Naive thymus-derived CD8-positive, alpha-beta T cell (primary cell): ENCODE measurements at regions not wholly inside any gene's neighbourhood (a gene's known extent, or its start where the extent isn't known, plus 50 kb on each side); places are given as distances from the start of the nearest gene placed in this dataset.
A peak's percentile ranks its signal among the peaks of the same experiment; 100 is the strongest.
"Not testable (repeated sequence)": the region's sequence is repeated elsewhere in the genome, so short reads cannot be mapped to it uniquely, and the experiment has no call there.

Source experiments
- ATAC-seq, 2 donors: fragments of 150-1000 bp; cut with Tn5 transposase in 1 of 2; sonication (Bioruptor Pico), chemical (Tn5 transposase) in 1 of 2; 1 replicate in 1 of 2; 2 replicates in 1 of 2; pipeline ENCODE4 v1.10.0; 2021; ENCODE audit warnings: mild to moderate bottlenecking in 2 of 2, moderate library complexity in 2 of 2
- POLR2A ChIA-PET: fragments of 350-600 bp; sonication (Branson Sonifier 250); formaldehyde crosslinking; loops from one replicate; lab custom pipeline; 2021; ENCODE audit warnings: antibody characterized with exemption; lab: Charles Lee
- DNase-seq, 10 donors: peaks; one replicate each; pipeline versions ENCODE4 v3.0.0 to v3.0.0-alpha.2; 2020 to 2022
- H3K27ac Mint-ChIP-seq, 10 donors: one replicate each; pipeline ENCODE4 v1.8.0; 2020 to 2022; ENCODE audit warnings: mild to moderate bottlenecking in 10 of 10, mixed read lengths in 10 of 10, moderate library complexity in 4 of 10, inconsistent platforms in 1 of 10
- H3K27me3 Mint-ChIP-seq, 5 donors: one replicate each; pipeline ENCODE4 v1.8.0; 2021 to 2022; ENCODE audit warnings: mixed read lengths in 5 of 5
- H3K36me3 Mint-ChIP-seq, 3 donors: one replicate each; pipeline ENCODE4 v1.8.0; 2020 to 2022; ENCODE audit warnings: mixed read lengths in 3 of 3, mild to moderate bottlenecking in 2 of 3, inconsistent platforms in 1 of 3
- H3K4me1 Mint-ChIP-seq, 4 donors: one replicate each; pipeline ENCODE4 v1.8.0; 2021 to 2022; ENCODE audit warnings: mixed read lengths in 4 of 4
- H3K4me3 Mint-ChIP-seq, 10 donors: one replicate each; pipeline ENCODE4 v1.8.0; 2020 to 2022; ENCODE audit warnings: mild to moderate bottlenecking in 10 of 10, mixed read lengths in 10 of 10, moderate library complexity in 6 of 10, inconsistent platforms in 1 of 10
- H3K9me3 Mint-ChIP-seq, 9 donors: one replicate each; pipeline ENCODE4 v1.8.0; 2020 to 2022; ENCODE audit warnings: mixed read lengths in 9 of 9, mild to moderate bottlenecking in 3 of 9, inconsistent platforms in 1 of 9, moderate library complexity in 1 of 9

- Mint-ChIP-seq H3K9me3 (peaks cover 1 to 23% (median 13%) of the 10 kb centered on the region in 9 donors), H3K4me1 (no peaks in the 10 kb centered on the region), H3K4me3 (no peak overlapping the region), H3K27me3 (no peaks in the 10 kb centered on the region), H3K27ac (no peak overlapping the region), H3K36me3 (no peaks in the 10 kb centered on the region)
- DNase-seq, result no peak
- POLR2A ChIA-PET, result no interaction called here
- no peak for ATAC-seq
Observed at GRCh38 chr2:77649856-77650255, 127.7 kb upstream of the LRRTM4 start.

- POLR2A ChIA-PET, result no interaction called here
- no peak for ATAC-seq
- no peaks in the 10 kb centered on the region for H3K27me3 Mint-ChIP-seq
- H3K36me3 Mint-ChIP-seq, result no peaks in the 10 kb centered on the region
- H3K9me3 Mint-ChIP-seq, result peaks cover 0 to 25% (median 13%) of the 10 kb centered on the region in 9 donors
- no peak overlapping the region for H3K27ac Mint-ChIP-seq
- DNase-seq, result no peak
- no peak overlapping the region for H3K4me3 Mint-ChIP-seq
- H3K4me1 Mint-ChIP-seq, result no peaks in the 10 kb centered on the region
Observed at GRCh38 chr2:77652499-77652898, 130.3 kb upstream of the LRRTM4 start.

- no peak for DNase-seq
- H3K36me3 Mint-ChIP-seq, result peaks cover 0 to 2% (median 0%) of the 10 kb centered on the region in 3 donors
- H3K27me3 Mint-ChIP-seq, result no peaks in the 10 kb centered on the region
- POLR2A ChIA-PET, result no interaction called here
- H3K9me3 Mint-ChIP-seq, result peaks cover 0 to 40% (median 3%) of the 10 kb centered on the region in 9 donors
- no peak for ATAC-seq
- H3K27ac Mint-ChIP-seq, result no peak overlapping the region
- no peaks in the 10 kb centered on the region for H3K4me1 Mint-ChIP-seq
- H3K4me3 Mint-ChIP-seq, result no peak overlapping the region
Observed at GRCh38 chr2:77664491-77664890, 142.3 kb upstream of the LRRTM4 start.

GRCh38 chr2:77666251-77666980 is 144.2 kb upstream of the LRRTM4 start:
- DNase-seq, result no peak
- Mint-ChIP-seq H3K27me3 (no peaks in the 10 kb centered on the region), H3K4me3 (no peak overlapping the region), H3K9me3 (peaks cover 0 to 28% (median 3%) of the 10 kb centered on the region in 9 donors), H3K4me1 (no peaks in the 10 kb centered on the region), H3K27ac (no peak overlapping the region), H3K36me3 (peaks cover 0 to 2% (median 0%) of the 10 kb centered on the region in 3 donors)
- ATAC-seq, result no peak
- POLR2A ChIA-PET, result no interaction called here

- not testable (repeated sequence) for DNase-seq, ATAC-seq, H3K4me3 Mint-ChIP-seq, H3K9me3 Mint-ChIP-seq, H3K27me3 Mint-ChIP-seq, H3K4me1 Mint-ChIP-seq, H3K36me3 Mint-ChIP-seq, H3K27ac Mint-ChIP-seq
- POLR2A ChIA-PET, result interaction anchor here (0.7 kb wide), 1 partner anchor 1437 kb away, joined by 3 read pairs; no protein-coding TSS in a partner anchor
Observed at GRCh38 chr2:77684543-77685319, 162.6 kb upstream of the LRRTM4 start.

- no peak overlapping the region for H3K4me3 Mint-ChIP-seq
- H3K27me3 Mint-ChIP-seq, result no peaks in the 10 kb centered on the region
- POLR2A ChIA-PET, result no interaction called here
- H3K9me3 Mint-ChIP-seq, result peaks cover 0 to 5% (median 2%) of the 10 kb centered on the region in 9 donors
- H3K36me3 Mint-ChIP-seq, result peaks cover 0 to 2% (median 0%) of the 10 kb centered on the region in 3 donors
- ATAC-seq (no peak), DNase-seq (no peak)
- H3K27ac Mint-ChIP-seq, result no peak overlapping the region
- no peaks in the 10 kb centered on the region for H3K4me1 Mint-ChIP-seq
Observed at GRCh38 chr2:77712601-77713000, 190.4 kb upstream of the LRRTM4 start.

- DNase-seq (no peak), ATAC-seq (no peak)
- no peaks in the 10 kb centered on the region for H3K4me1 Mint-ChIP-seq
- no peaks in the 10 kb centered on the region for H3K27me3 Mint-ChIP-seq
- H3K9me3 Mint-ChIP-seq, result peaks cover 0 to 5% (median 2%) of the 10 kb centered on the region in 9 donors
- peaks cover 0 to 2% (median 0%) of the 10 kb centered on the region in 3 donors for H3K36me3 Mint-ChIP-seq
- POLR2A ChIA-PET, result no interaction called here
- no peak overlapping the region for H3K27ac Mint-ChIP-seq
- H3K4me3 Mint-ChIP-seq, result no peak overlapping the region
Observed at GRCh38 chr2:77713412-77713811, 191.2 kb upstream of the LRRTM4 start.

GRCh38 chr2:77720115-77720514 is 197.9 kb upstream of the LRRTM4 start:
- POLR2A ChIA-PET, result no interaction called here
- Mint-ChIP-seq H3K36me3 (peaks cover 0 to 2% (median 0%) of the 10 kb centered on the region in 3 donors), H3K27me3 (no peaks in the 10 kb centered on the region), H3K9me3 (peaks cover 5 to 16% (median 8%) of the 10 kb centered on the region in 9 donors), H3K4me1 (no peaks in the 10 kb centered on the region), H3K4me3 (no peak overlapping the region), H3K27ac (no peak overlapping the region)
- DNase-seq, result no peak
- ATAC-seq, result no peak

- DNase-seq (no peak), ATAC-seq (no peak)
- H3K27ac Mint-ChIP-seq, result no peak overlapping the region
- H3K9me3 Mint-ChIP-seq, result peaks cover 5 to 20% (median 11%) of the 10 kb centered on the region in 9 donors
- POLR2A ChIA-PET, result no interaction called here
- no peaks in the 10 kb centered on the region for H3K36me3 Mint-ChIP-seq
- H3K4me1 Mint-ChIP-seq, result no peaks in the 10 kb centered on the region
- no peak overlapping the region for H3K4me3 Mint-ChIP-seq
- no peaks in the 10 kb centered on the region for H3K27me3 Mint-ChIP-seq
Observed at GRCh38 chr2:77721593-77721992, 199.4 kb upstream of the LRRTM4 start.

- ATAC-seq (no peak), DNase-seq (no peak)
- no peaks in the 10 kb centered on the region for H3K4me1 Mint-ChIP-seq
- POLR2A ChIA-PET, result no interaction called here
- H3K9me3 Mint-ChIP-seq, result peaks cover 5 to 20% (median 15%) of the 10 kb centered on the region in 9 donors
- H3K4me3 Mint-ChIP-seq, result no peak overlapping the region
- no peaks in the 10 kb centered on the region for H3K36me3 Mint-ChIP-seq
- no peak overlapping the region for H3K27ac Mint-ChIP-seq
- no peaks in the 10 kb centered on the region for H3K27me3 Mint-ChIP-seq
Observed at GRCh38 chr2:77725045-77725444, 202.9 kb upstream of the LRRTM4 start.

- H3K9me3 Mint-ChIP-seq, result peaks cover 0 to 14% (median 3%) of the 10 kb centered on the region in 9 donors
- H3K4me3 Mint-ChIP-seq, H3K4me1 Mint-ChIP-seq, ATAC-seq, H3K27me3 Mint-ChIP-seq, H3K36me3 Mint-ChIP-seq, H3K27ac Mint-ChIP-seq: not testable (repeated sequence)
- POLR2A ChIA-PET, result interaction anchor here (0.6 kb wide), 1 partner anchor 634 kb away, joined by 6 read pairs; no protein-coding TSS in a partner anchor
- peak in 1 of 10 donors; percentile 3 for DNase-seq
Observed at GRCh38 chr2:77734662-77735340, 212.6 kb upstream of the LRRTM4 start.

- Mint-ChIP-seq H3K4me1 (no peaks in the 10 kb centered on the region), H3K4me3 (no peak overlapping the region), H3K27ac (no peak overlapping the region), H3K27me3 (no peaks in the 10 kb centered on the region), H3K9me3 (peaks cover 0 to 7% (median 3%) of the 10 kb centered on the region in 9 donors), H3K36me3 (no peaks in the 10 kb centered on the region)
- DNase-seq (no peak), ATAC-seq (no peak)
- POLR2A ChIA-PET, result no interaction called here
Observed at GRCh38 chr2:77737236-77737635, 215.1 kb upstream of the LRRTM4 start.

- no peaks in the 10 kb centered on the region for H3K4me1 Mint-ChIP-seq
- H3K4me3 Mint-ChIP-seq, result no peak overlapping the region
- ATAC-seq (no peak), DNase-seq (no peak)
- peaks cover 0 to 31% (median 10%) of the 10 kb centered on the region in 9 donors for H3K9me3 Mint-ChIP-seq
- H3K27me3 Mint-ChIP-seq, result no peaks in the 10 kb centered on the region
- peaks cover 0 to 5% (median 0%) of the 10 kb centered on the region in 3 donors for H3K36me3 Mint-ChIP-seq
- POLR2A ChIA-PET, result no interaction called here
- no peak overlapping the region for H3K27ac Mint-ChIP-seq
Observed at GRCh38 chr2:77746780-77747179, 224.6 kb upstream of the LRRTM4 start.
